Erythroblast (primary cell): ENCODE measurements at regions not wholly inside any gene's neighbourhood (a gene's known extent, or its start where the extent isn't known, plus 50 kb on each side); places are given as distances from the start of the nearest gene placed in this dataset.

Source experiments
- DNase-seq, 2 experiments: peaks; one replicate each; lab custom pipeline; 2025; lab: John Stamatoyannopoulos, UW
- GATA1 ChIP-seq: IDR thresholded peaks from 2 replicates; pipeline ENCODE4 v1.6.1; 2011; ENCODE audit warnings: low read depth, mild to moderate bottlenecking, control low read depth, low read length, moderate library complexity
- POLR2A ChIP-seq: IDR thresholded peaks from 2 replicates; pipeline ENCODE4 v1.6.1; 2011; ENCODE audit warnings: mild to moderate bottlenecking, low read length

- no peak for DNase-seq
These were observed 275.7 kb upstream of the TCF21 start for GRCh38 chr6:133613211-133613610.

GRCh38 chr6:133621751-133622150, 267.2 kb upstream of the TCF21 start:
- no peak for DNase-seq
- TF ChIP-seq POLR2A (no peak), GATA1 (no peak)

More at GRCh38 chr6:133613211-133613610, 275.7 kb upstream of the TCF21 start:
- TF ChIP-seq GATA1: no peak
- no peak for TF ChIP-seq POLR2A

- DNase-seq: no peak
- TF ChIP-seq GATA1 (no peak), POLR2A (no peak)
These were observed 265.8 kb upstream of the TCF21 start for GRCh38 chr6:133623065-133623464.

GRCh38 chr6:133623621-133624020, 265.3 kb upstream of the TCF21 start:
- DNase-seq: no peak
- TF ChIP-seq GATA1 (no peak), POLR2A (no peak)

GRCh38 chr6:133626096-133626666, 262.7 kb upstream of the TCF21 start:
- DNase-seq: no peak
- TF ChIP-seq POLR2A (no peak), GATA1 (no peak)

GRCh38 chr6:133629970-133630369, 258.9 kb upstream of the TCF21 start:
- no peak for DNase-seq
- TF ChIP-seq POLR2A: no peak

- DNase-seq: no peak
- TF ChIP-seq POLR2A (no peak), GATA1 (no peak)
These were observed 258.3 kb upstream of the TCF21 start for GRCh38 chr6:133630651-133631050.

GRCh38 chr6:133631421-133631820, 257.5 kb upstream of the TCF21 start:
- no peak for DNase-seq
- no peak for TF ChIP-seq GATA1
- TF ChIP-seq POLR2A: no peak

GRCh38 chr6:133632206-133632605, 256.7 kb upstream of the TCF21 start:
- no peak for TF ChIP-seq GATA1
- TF ChIP-seq POLR2A: no peak
- no peak for DNase-seq

- DNase-seq: no peak
- TF ChIP-seq GATA1 (no peak), POLR2A (no peak)
These were observed 256.0 kb upstream of the TCF21 start for GRCh38 chr6:133632906-133633305.

- no peak for DNase-seq
- TF ChIP-seq GATA1 (no peak), POLR2A (no peak)
These were observed 254.4 kb upstream of the TCF21 start for GRCh38 chr6:133634474-133634873.

GRCh38 chr6:133635447-133635846, 253.5 kb upstream of the TCF21 start:
- no peak for TF ChIP-seq POLR2A
- no peak for TF ChIP-seq GATA1
- no peak for DNase-seq

GRCh38 chr6:133637436-133637835, 251.5 kb upstream of the TCF21 start:
- TF ChIP-seq GATA1 (no peak), POLR2A (no peak)
- no peak for DNase-seq

- no peak for TF ChIP-seq GATA1
- TF ChIP-seq POLR2A: no peak
- no peak for DNase-seq
These were observed 251.0 kb upstream of the TCF21 start for GRCh38 chr6:133637874-133638273.

- TF ChIP-seq POLR2A: no peak
- TF ChIP-seq GATA1: no peak
- no peak for DNase-seq
These were observed 247.8 kb upstream of the TCF21 start for GRCh38 chr6:133641104-133641503.

GRCh38 chr6:133644548-133644891, 244.4 kb upstream of the TCF21 start:
- TF ChIP-seq POLR2A (no peak), GATA1 (no peak)
- DNase-seq: no peak

- no peak for DNase-seq
- no peak for TF ChIP-seq POLR2A
- no peak for TF ChIP-seq GATA1
These were observed 243.9 kb upstream of the TCF21 start for GRCh38 chr6:133644892-133645619.
